ENCODE measurements at regions not wholly inside any gene's neighbourhood (a gene's known extent, or its start where the extent isn't known, plus 50 kb on each side); places are given as distances from the start of the nearest gene placed in this dataset.
"Not testable (repeated sequence)": the region's sequence is repeated elsewhere in the genome, so short reads cannot be mapped to it uniquely, and the experiment has no call there.

DNA sequence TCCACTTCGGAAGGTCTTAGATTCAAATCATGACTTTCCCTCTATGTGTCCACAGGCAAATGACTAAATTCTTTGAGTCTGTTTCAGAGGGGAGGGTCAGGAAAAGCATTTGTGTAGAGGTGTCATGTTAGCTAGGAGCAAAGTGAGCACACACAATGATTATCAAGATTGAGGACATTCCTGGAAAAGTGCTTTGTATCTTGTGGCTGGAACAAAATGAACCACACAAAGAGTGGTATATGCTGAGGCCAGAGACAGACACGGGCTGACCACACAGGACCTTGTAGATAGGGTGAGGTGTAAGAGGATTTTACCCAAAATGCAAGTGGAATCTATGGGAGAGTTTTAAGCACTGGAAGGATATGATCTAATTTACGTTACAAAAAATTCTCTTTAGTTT lies 245.3 kb upstream of the NMUR2 start:
- DNase-seq: no peak
- no peaks in the 10 kb centered on the region for H3K27me3 Mint-ChIP-seq
- no peak overlapping the region for H3K4me3 Mint-ChIP-seq
- H3K4me1 Mint-ChIP-seq: no peaks in the 10 kb centered on the region
- no peaks in the 10 kb centered on the region for H3K9me3 Mint-ChIP-seq
- intact Hi-C loops (cut with micrococcal nuclease): no loop called here
- H3K36me3 Mint-ChIP-seq (ENCODE audit: low read depth): no peaks in the 10 kb centered on the region
- H3K27ac Mint-ChIP-seq: no peak overlapping the region

- H3K36me3 Mint-ChIP-seq (ENCODE audit: low read depth); H3K4me1 Mint-ChIP-seq; DNase-seq; intact Hi-C loops (cut with micrococcal nuclease); H3K9me3 Mint-ChIP-seq; H3K4me3 Mint-ChIP-seq; H3K27ac Mint-ChIP-seq; H3K27me3 Mint-ChIP-seq: not testable (repeated sequence)
Observed at GRCh38 chr5:152659470-152659869, 254.4 kb upstream of the NMUR2 start.

GRCh38 chr5:152673601-152674000 lies 268.5 kb upstream of the NMUR2 start:
- intact Hi-C loops (cut with micrococcal nuclease): no loop called here
- no peak for DNase-seq
- H3K27me3 Mint-ChIP-seq: no peaks in the 10 kb centered on the region
- no peaks in the 10 kb centered on the region for H3K9me3 Mint-ChIP-seq
- H3K4me1 Mint-ChIP-seq: no peaks in the 10 kb centered on the region
- no peaks in the 10 kb centered on the region for H3K36me3 Mint-ChIP-seq (ENCODE audit: low read depth)
- H3K27ac Mint-ChIP-seq: no peak overlapping the region
- no peak overlapping the region for H3K4me3 Mint-ChIP-seq

- no peak for DNase-seq
- Mint-ChIP-seq H3K36me3 (ENCODE audit: low read depth) (no peaks in the 10 kb centered on the region), H3K27me3 (no peaks in the 10 kb centered on the region), H3K4me1 (no peaks in the 10 kb centered on the region), H3K27ac (no peak overlapping the region), H3K9me3 (no peaks in the 10 kb centered on the region), H3K4me3 (no peak overlapping the region)
- intact Hi-C loops (cut with micrococcal nuclease): no loop called here
Observed at GRCh38 chr5:152674403-152674802, 269.3 kb upstream of the NMUR2 start.

DNA sequence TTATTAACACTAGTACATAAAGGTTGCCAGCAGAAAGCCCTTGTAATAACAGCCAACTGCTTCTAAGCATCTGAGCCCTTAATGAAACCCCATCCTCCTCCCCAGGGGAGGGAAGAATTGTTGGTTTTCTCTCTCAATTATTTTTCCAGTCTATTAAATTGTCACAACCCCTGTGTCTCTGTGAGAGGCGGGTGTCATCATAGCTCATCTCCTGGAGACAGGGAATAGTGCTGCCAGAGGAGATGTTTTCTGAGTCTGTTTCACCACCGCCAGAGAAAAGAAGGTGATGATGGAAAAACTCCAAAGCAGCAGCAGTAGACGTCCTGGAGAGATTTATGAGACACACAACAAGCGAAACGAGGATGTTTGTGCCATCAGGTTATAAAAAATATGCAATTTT lies 271.1 kb upstream of the NMUR2 start:
- no peak for DNase-seq
- Mint-ChIP-seq H3K36me3 (ENCODE audit: low read depth) (no peaks in the 10 kb centered on the region), H3K27ac (no peak overlapping the region), H3K4me1 (no peaks in the 10 kb centered on the region), H3K27me3 (no peaks in the 10 kb centered on the region), H3K9me3 (no peaks in the 10 kb centered on the region), H3K4me3 (no peak overlapping the region)
- intact Hi-C loops (cut with micrococcal nuclease): no loop called here

DNA sequence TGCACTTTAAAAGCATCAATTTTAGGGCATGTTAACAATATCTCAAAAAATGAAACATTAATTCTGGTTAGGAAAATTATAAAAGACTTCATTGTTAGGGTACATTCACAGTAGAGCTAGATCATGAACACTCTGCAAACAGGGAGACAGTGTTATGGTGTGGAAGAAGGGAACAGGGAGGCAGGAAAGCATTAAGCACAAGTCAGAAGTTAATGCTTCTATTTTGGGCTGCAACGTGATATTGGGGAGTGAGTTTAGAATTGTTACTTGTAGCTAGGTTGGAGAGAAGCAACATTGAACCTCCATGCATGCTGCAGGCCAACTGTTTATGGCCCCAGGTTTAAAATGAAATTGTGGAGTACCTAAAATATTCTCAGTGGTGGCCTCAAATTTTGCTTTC lies 278.1 kb upstream of the NMUR2 start:
- DNase-seq: no peak
- intact Hi-C loops (cut with micrococcal nuclease): no loop called here
- H3K4me1 Mint-ChIP-seq: no peaks in the 10 kb centered on the region
- H3K27ac Mint-ChIP-seq: no peak overlapping the region
- H3K4me3 Mint-ChIP-seq: no peak overlapping the region
- H3K36me3 Mint-ChIP-seq (ENCODE audit: low read depth): no peaks in the 10 kb centered on the region
- no peaks in the 10 kb centered on the region for H3K9me3 Mint-ChIP-seq
- no peaks in the 10 kb centered on the region for H3K27me3 Mint-ChIP-seq

GRCh38 chr5:152686931-152687330 lies 281.9 kb upstream of the NMUR2 start:
- Mint-ChIP-seq H3K36me3 (ENCODE audit: low read depth) (no peaks in the 10 kb centered on the region), H3K4me3 (no peak overlapping the region), H3K27ac (no peak overlapping the region), H3K27me3 (no peaks in the 10 kb centered on the region), H3K4me1 (no peaks in the 10 kb centered on the region), H3K9me3 (no peaks in the 10 kb centered on the region)
- DNase-seq: no peak
- intact Hi-C loops (cut with micrococcal nuclease): no loop called here

DNA sequence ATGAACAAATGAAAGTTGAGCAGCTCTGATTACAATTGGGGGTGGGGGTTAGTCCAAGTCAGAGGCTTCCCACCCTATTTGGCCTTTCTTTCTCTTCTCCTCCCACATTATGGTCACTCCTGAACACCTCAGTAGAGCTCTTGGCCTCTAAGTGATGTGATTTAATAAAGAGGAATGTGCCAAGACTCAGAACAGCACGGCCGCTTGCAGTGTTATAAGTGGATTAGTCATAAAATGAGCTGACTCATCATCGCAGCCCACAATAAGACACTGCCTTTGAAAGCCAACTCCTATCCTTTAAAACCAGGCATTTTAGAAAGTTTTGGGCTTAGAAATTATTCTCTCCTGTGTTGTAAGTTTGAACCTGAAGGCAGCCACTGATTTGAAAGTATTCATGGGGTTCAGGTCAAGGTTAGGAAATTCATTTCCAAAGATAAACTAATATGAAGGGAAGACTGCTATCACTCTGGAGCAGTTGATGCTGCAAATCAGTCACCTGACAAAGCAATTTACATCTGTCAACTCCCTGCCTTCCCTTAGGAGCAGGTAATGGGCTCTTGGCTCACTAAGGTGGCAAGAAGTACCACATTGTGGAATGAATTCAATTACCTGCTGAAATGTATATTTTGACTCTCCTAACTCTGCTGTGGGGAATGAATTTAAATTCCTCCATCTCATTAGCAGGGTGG lies 283.6 kb upstream of the NMUR2 start:
- Mint-ChIP-seq H3K27me3 (no peaks in the 10 kb centered on the region), H3K36me3 (ENCODE audit: low read depth) (no peaks in the 10 kb centered on the region), H3K9me3 (no peaks in the 10 kb centered on the region), H3K4me3 (no peak overlapping the region), H3K27ac (no peak overlapping the region), H3K4me1 (no peaks in the 10 kb centered on the region)
- DNase-seq: no peak
- intact Hi-C loops (cut with micrococcal nuclease): no loop called here

GRCh38 chr5:152689250-152689711 lies 284.2 kb upstream of the NMUR2 start:
- Mint-ChIP-seq H3K4me3 (no peak overlapping the region), H3K27me3 (no peaks in the 10 kb centered on the region), H3K27ac (no peak overlapping the region), H3K9me3 (no peaks in the 10 kb centered on the region), H3K4me1 (no peaks in the 10 kb centered on the region), H3K36me3 (ENCODE audit: low read depth) (no peaks in the 10 kb centered on the region)
- DNase-seq: no peak
- intact Hi-C loops (cut with micrococcal nuclease): no loop called here

DNA sequence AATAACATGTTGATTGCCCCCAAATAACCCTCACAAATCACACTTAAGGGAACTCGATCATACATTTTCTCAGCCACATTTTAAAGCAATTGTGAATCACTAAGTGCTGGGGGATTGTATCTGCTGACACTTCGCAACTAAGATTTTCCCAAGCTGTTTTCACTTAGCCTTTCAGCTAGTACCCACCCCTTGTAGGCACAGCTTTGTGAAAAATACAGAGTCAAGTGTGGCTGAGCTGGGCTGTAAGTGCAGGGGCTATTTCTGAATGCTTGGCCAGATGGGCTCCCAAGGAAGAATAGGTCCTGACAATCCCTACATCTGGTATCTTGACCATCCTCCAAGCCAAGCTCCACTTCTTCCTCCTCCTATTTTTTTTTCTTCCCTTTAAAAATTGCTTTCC lies 289.2 kb upstream of the NMUR2 start:
- DNase-seq: no peak
- Mint-ChIP-seq H3K9me3 (no peaks in the 10 kb centered on the region), H3K27me3 (no peaks in the 10 kb centered on the region), H3K4me1 (no peaks in the 10 kb centered on the region), H3K36me3 (ENCODE audit: low read depth) (no peaks in the 10 kb centered on the region), H3K27ac (no peak overlapping the region), H3K4me3 (no peak overlapping the region)
- intact Hi-C loops (cut with micrococcal nuclease): no loop called here

GRCh38 chr5:152701305-152701949 lies 296.3 kb upstream of the NMUR2 start:
- Mint-ChIP-seq H3K27ac (no peak overlapping the region), H3K36me3 (ENCODE audit: low read depth) (no peaks in the 10 kb centered on the region), H3K4me1 (no peaks in the 10 kb centered on the region), H3K27me3 (no peaks in the 10 kb centered on the region), H3K4me3 (no peak overlapping the region), H3K9me3 (peaks cover 4% of the 10 kb centered on the region)
- DNase-seq: no peak
- intact Hi-C loops (cut with micrococcal nuclease): no loop called here

DNA sequence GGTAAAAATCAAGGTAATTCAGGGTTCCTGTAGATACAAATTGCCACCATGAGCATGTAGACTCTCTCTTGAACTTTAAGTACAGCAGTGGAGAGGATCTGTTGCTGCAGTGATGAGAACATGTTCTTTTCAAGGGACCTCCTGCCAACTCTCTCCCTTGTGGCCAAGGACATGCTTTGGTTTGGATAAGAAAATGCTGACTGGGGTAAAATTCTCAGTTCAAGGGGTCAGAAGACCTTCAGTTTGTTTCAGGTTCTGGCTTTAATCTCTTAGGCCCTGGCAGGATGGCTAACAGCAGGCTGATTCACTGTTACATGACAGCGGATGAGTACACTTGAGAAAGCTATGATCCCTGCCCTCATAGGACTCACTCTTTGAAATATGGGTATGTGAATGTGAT lies 299.2 kb upstream of the NMUR2 start:
- Mint-ChIP-seq H3K4me3 (no peak overlapping the region), H3K36me3 (ENCODE audit: low read depth) (no peaks in the 10 kb centered on the region), H3K9me3 (peaks cover 4% of the 10 kb centered on the region), H3K27ac (no peak overlapping the region), H3K4me1 (no peaks in the 10 kb centered on the region), H3K27me3 (no peaks in the 10 kb centered on the region)
- intact Hi-C loops (cut with micrococcal nuclease): no loop called here
- no peak for DNase-seq

GRCh38 chr5:152711801-152712388 lies 306.8 kb upstream of the NMUR2 start:
- Mint-ChIP-seq H3K36me3 (ENCODE audit: low read depth) (no peaks in the 10 kb centered on the region), H3K9me3 (no peaks in the 10 kb centered on the region), H3K4me1 (no peaks in the 10 kb centered on the region), H3K27ac (no peak overlapping the region), H3K4me3 (no peak overlapping the region), H3K27me3 (no peaks in the 10 kb centered on the region)
- DNase-seq: no peak
- intact Hi-C loops (cut with micrococcal nuclease): no loop called here

- peaks cover 8% of the 10 kb centered on the region for H3K9me3 Mint-ChIP-seq
- no peak overlapping the region for H3K27ac Mint-ChIP-seq
- intact Hi-C loops (cut with micrococcal nuclease): no loop called here
- DNase-seq: no peak
- H3K36me3 Mint-ChIP-seq (ENCODE audit: low read depth): no peaks in the 10 kb centered on the region
- no peak overlapping the region for H3K4me3 Mint-ChIP-seq
- H3K27me3 Mint-ChIP-seq: no peaks in the 10 kb centered on the region
- no peaks in the 10 kb centered on the region for H3K4me1 Mint-ChIP-seq
Observed at GRCh38 chr5:152717393-152717792, 312.3 kb upstream of the NMUR2 start.

Measured in activated CD4-positive, alpha-beta T cell treated with anti-CD3 and anti-CD28 coated beads, Interleukin-2, amount 10 ng/mL, durations not matched to agents 24 days and 14 days (primary cell).